HepG2 (cell line): ENCODE measurements at regions not wholly inside any gene's neighbourhood (a gene's known extent, or its start where the extent isn't known, plus 50 kb on each side); places are given as distances from the start of the nearest gene placed in this dataset.
"Not testable (repeated sequence)": the region's sequence is repeated elsewhere in the genome, so short reads cannot be mapped to it uniquely, and the experiment has no call there.

ENCODE experiments used
- ATAC-seq: fragments of 200-7000 bp; cut with Tn5 transposase; 3 replicates; pipeline ENCODE4 v1.9.1; 2020; ENCODE audit warnings: mild to moderate bottlenecking, moderate library complexity
- BruUV-seq: library from RNA; stranded (reverse); fragments of 400-500 nt; replicated peaks from 2 replicates; lab custom pipeline; 2021; lab: Mats Ljungman, UMichigan
- CTCF ChIA-PET: fragments of 300-600 bp; formaldehyde crosslinking; extraction: SDS; loops from one replicate; lab custom pipeline; 2021; ENCODE audit warnings: low total read pairs, inconsistent platforms, low intra/inter-chr PET ratio; lab: Yijun Ruan, JAX
- POLR2A ChIA-PET: fragments of 350-600 bp; sonication (Branson Sonifier 250); formaldehyde crosslinking; loops from one replicate; lab custom pipeline; 2020; ENCODE audit warnings: antibody characterized with exemption, inconsistent platforms; lab: Yijun Ruan, JAX
- DNase-seq: peaks from one replicate; pipeline ENCODE4 v3.0.0-alpha.2; 2015; ENCODE audit warnings: low spot score
- FAIRE-seq: peaks from 3 replicates; lab custom pipeline; 2011; peaks lifted over from hg19 to GRCh38; lab: Jason Lieb, UNC
- H2AFZ ChIP-seq: one replicate; pipeline ENCODE4 v1.6.1; 2011; ENCODE audit warnings: low read length, inconsistent platforms
- H3K27ac ChIP-seq: fragments of 300-600 bp; 3 replicates; pipeline ENCODE4 v1.8.0; 2011; ENCODE audit warnings: mixed run types, mild to moderate bottlenecking, mixed read lengths, low read length, inconsistent platforms; ENCODE audit not compliant: insufficient read depth; ENCODE audit errors: extremely low read length
- H3K27me3 ChIP-seq, 2 experiments: fragments of 200-600 bp in 1 of 2; 2 replicates in 1 of 2; 3 replicates in 1 of 2; pipeline versions ENCODE4 v1.6.0 to v1.8.0; 2011; ENCODE audit warnings: low read length in 2 of 2, mild to moderate bottlenecking in 2 of 2, moderate library complexity in 2 of 2, inconsistent platforms in 1 of 2; ENCODE audit not compliant: insufficient read depth in 2 of 2, control insufficient read depth in 1 of 2
- H3K36me3 ChIP-seq, 2 experiments: fragments of 200-600 bp in 1 of 2; replicated peaks in 1 of 2; 2 replicates in 1 of 2; 3 replicates in 1 of 2; pipeline versions ENCODE4 v1.5.1 to v1.8.0; 2011; ENCODE audit warnings: low read length in 2 of 2, inconsistent platforms in 1 of 2; ENCODE audit not compliant: insufficient read depth in 2 of 2, control insufficient read depth in 1 of 2
- H3K4me1 ChIP-seq: 2 replicates; pipeline ENCODE4 v1.5.1; 2012; ENCODE audit warnings: low read length, inconsistent platforms; ENCODE audit not compliant: insufficient read depth
- H3K4me2 ChIP-seq: 2 replicates; pipeline ENCODE4 v1.6.0; 2011; ENCODE audit warnings: low read depth, low read length, inconsistent platforms
- H3K4me3 ChIP-seq, 3 experiments: fragments of 200-600 bp in 1 of 3; sonication (generic), shearing (Covaris generic) in 1 of 3; replicated peaks in 1 of 3; 2 replicates each; pipeline ENCODE4 v1.5.1; 2011 to 2016; ENCODE audit warnings: low read length in 3 of 3, inconsistent platforms in 2 of 3, low read depth in 2 of 3, mild to moderate bottlenecking in 2 of 3, control low read depth in 1 of 3, mixed read lengths in 1 of 3; ENCODE audit not compliant: insufficient read depth in 1 of 3
- H3K79me2 ChIP-seq: one replicate; pipeline ENCODE4 v1.6.1; 2011; ENCODE audit warnings: low read length, inconsistent platforms; ENCODE audit not compliant: insufficient read depth
- H3K9ac ChIP-seq: 2 replicates; pipeline ENCODE4 v1.6.0; 2011; ENCODE audit warnings: mild to moderate bottlenecking, low read depth, low read length, inconsistent platforms; ENCODE audit not compliant: insufficient read depth
- H3K9me3 ChIP-seq: 2 replicates; pipeline ENCODE4 v1.5.1; 2012; ENCODE audit warnings: mild to moderate bottlenecking, low read length
- H4K20me1 ChIP-seq: 2 replicates; pipeline ENCODE4 v1.6.0; 2011; ENCODE audit warnings: inconsistent platforms, mild to moderate bottlenecking, low read length, moderate library complexity; ENCODE audit not compliant: insufficient read depth
- HMG20A ChIP-seq: IDR thresholded peaks from 2 replicates; pipeline ENCODE4 v1.6.1; 2016; ENCODE audit warnings: borderline replicate concordance
- MAF1 ChIP-seq: sonication (generic); formaldehyde crosslinking; IDR thresholded peaks from 2 replicates; pipeline ENCODE4 v1.5.0; 2020; ENCODE audit warnings: missing genetic modification reagents, borderline replicate concordance
- NAIF1 ChIP-seq: sonication (generic); formaldehyde crosslinking; IDR thresholded peaks from 2 replicates; pipeline ENCODE4 v1.5.0; 2020; ENCODE audit warnings: mild to moderate bottlenecking, missing genetic modification reagents, borderline replicate concordance
- TCF7L2 ChIP-seq: IDR thresholded peaks from 2 replicates; pipeline ENCODE4 v1.6.1; 2011; ENCODE audit warnings: mild to moderate bottlenecking, low read depth, low read length, moderate library complexity
- ZNF451 ChIP-seq: sonication (generic); formaldehyde crosslinking; IDR thresholded peaks from 2 replicates; pipeline ENCODE4 v1.5.0; 2020; ENCODE audit warnings: mild to moderate bottlenecking, missing genetic modification reagents
- ZNF724P ChIP-seq: sonication (generic); formaldehyde crosslinking; IDR thresholded peaks from 2 replicates; pipeline ENCODE4 v1.8.0; 2022; ENCODE audit warnings: missing genetic modification reagents, borderline replicate concordance
- WGBS: methylation state at CpG from one replicate; pipeline ENCODE4 v1.1.6; 2017; ENCODE audit warnings: low lambda C conversion rate; 5-methylcytosine and 5-hydroxymethylcytosine counted together
- in situ Hi-C: cut with HindIII; loops from 2 replicates; pipeline ENCODE4 v1.10.0; 2017; ENCODE audit warnings: low pct_unique_long_range_greater_than_20kb; ENCODE audit not compliant: extremely low pct_ligation_motif_present
- intact Hi-C: fragments of 100-400 bp; cut with micrococcal nuclease; formaldehyde crosslinking; loops from one replicate; pipeline ENCODE4 v1.10.0; 2022; ENCODE audit not compliant: unreplicated experiment
- TF ChIP-seq, protein P1 (sequence below): sonication (generic); formaldehyde crosslinking; IDR thresholded peaks from 2 replicates; pipeline ENCODE4 v1.4.0; 2020; ENCODE audit warnings: mild to moderate bottlenecking, missing genetic modification reagents
- TF ChIP-seq, protein P2 (sequence below): sonication (generic); formaldehyde crosslinking; IDR thresholded peaks from 2 replicates; pipeline ENCODE4 v1.8.0; 2022; ENCODE audit warnings: missing genetic modification reagents, mild to moderate bottlenecking, moderate library complexity, borderline replicate concordance
- TF ChIP-seq, protein P3 (sequence below): sonication (generic); formaldehyde crosslinking; IDR thresholded peaks from 2 replicates; pipeline ENCODE4 v1.4.0; 2020; ENCODE audit warnings: mild to moderate bottlenecking, missing genetic modification reagents

DNA sequence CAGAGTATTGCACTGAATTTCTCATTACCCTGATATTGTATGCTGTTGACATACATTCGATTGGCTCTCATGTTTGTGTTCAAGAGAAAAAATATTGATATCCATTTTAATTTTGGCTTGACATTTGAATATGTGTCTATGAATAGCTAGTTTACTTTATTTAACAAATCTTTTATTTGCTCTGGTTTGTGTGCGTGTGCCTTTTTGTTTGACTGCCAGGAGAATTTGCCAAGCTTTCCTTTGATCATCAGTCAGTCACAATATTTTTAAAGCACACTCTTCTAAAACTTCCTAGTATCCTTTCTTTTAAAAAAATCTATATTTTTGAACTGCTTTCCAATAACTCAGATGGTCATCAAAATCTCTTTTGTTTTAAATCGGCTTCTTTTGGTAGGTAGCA lies 179.3 kb upstream of the FLRT2 start (continued):
- TF ChIP-seq, protein P1, sequence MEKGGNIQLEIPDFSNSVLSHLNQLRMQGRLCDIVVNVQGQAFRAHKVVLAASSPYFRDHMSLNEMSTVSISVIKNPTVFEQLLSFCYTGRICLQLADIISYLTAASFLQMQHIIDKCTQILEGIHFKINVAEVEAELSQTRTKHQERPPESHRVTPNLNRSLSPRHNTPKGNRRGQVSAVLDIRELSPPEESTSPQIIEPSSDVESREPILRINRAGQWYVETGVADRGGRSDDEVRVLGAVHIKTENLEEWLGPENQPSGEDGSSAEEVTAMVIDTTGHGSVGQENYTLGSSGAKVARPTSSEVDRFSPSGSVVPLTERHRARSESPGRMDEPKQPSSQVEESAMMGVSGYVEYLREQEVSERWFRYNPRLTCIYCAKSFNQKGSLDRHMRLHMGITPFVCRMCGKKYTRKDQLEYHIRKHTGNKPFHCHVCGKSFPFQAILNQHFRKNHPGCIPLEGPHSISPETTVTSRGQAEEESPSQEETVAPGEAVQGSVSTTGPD (CRISPR knock-in tag): no peak
- TF ChIP-seq HMG20A (no peak), MAF1 (CRISPR knock-in tag) (no peak), ZNF451 (no peak), TCF7L2 (no peak), ZNF724P (CRISPR knock-in tag) (no peak)

- H3K4me3 ChIP-seq, H2AFZ ChIP-seq, H3K9ac ChIP-seq, FAIRE-seq, DNase-seq, H3K4me2 ChIP-seq, H4K20me1 ChIP-seq, intact Hi-C loops, H3K36me3 ChIP-seq, in situ Hi-C loops, CTCF ChIA-PET, H3K27me3 ChIP-seq, ATAC-seq, POLR2A ChIA-PET, BruUV-seq, H3K27ac ChIP-seq, H3K79me2 ChIP-seq, H3K4me1 ChIP-seq: not testable (repeated sequence)
- 40% methylated on average over 1 of the region's 26 CpGs for WGBS
- peaks cover 81% of the 10 kb centered on the region for H3K9me3 ChIP-seq
Observed at GRCh38 chr14:85352588-85352987, 177.4 kb upstream of the FLRT2 start.

DNA sequence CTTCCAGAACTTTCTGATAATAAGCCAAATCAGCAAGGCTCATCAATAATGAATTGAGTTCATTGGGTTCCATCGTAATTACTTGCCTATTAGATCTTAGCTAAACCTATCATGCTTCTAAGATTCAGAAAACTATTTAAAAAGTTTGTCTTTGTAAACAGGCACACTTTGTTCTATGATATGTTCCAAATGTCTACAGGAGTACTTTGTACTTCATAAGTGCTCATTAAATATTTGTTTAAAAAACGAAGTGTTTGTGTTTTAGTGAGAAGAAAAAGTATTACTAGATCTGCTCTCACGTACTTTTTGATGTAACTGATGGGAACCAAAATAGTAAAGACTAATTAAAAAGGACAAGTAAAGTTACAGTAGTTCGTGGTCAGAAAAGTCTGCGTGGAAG lies 172.8 kb upstream of the FLRT2 start:
- H3K4me2 ChIP-seq: no peak overlapping the region
- POLR2A ChIA-PET: no interaction called here
- no peaks in the 10 kb centered on the region for H3K36me3 ChIP-seq
- in situ Hi-C loops: no loop called here
- no peaks in the 10 kb centered on the region for H3K4me1 ChIP-seq
- no peak overlapping the region for H2AFZ ChIP-seq
- H3K4me3 ChIP-seq: no peak overlapping the region
- ATAC-seq (no peak), DNase-seq (no peak), FAIRE-seq (no peak)
- BruUV-seq: no TSS peak
- intact Hi-C loops: no loop called here
- no peak overlapping the region for H3K9ac ChIP-seq
- H4K20me1 ChIP-seq: no peaks in the 10 kb centered on the region
- no peak overlapping the region for H3K27ac ChIP-seq
- no peak for TF ChIP-seq NAIF1
- TF ChIP-seq, protein P2, sequence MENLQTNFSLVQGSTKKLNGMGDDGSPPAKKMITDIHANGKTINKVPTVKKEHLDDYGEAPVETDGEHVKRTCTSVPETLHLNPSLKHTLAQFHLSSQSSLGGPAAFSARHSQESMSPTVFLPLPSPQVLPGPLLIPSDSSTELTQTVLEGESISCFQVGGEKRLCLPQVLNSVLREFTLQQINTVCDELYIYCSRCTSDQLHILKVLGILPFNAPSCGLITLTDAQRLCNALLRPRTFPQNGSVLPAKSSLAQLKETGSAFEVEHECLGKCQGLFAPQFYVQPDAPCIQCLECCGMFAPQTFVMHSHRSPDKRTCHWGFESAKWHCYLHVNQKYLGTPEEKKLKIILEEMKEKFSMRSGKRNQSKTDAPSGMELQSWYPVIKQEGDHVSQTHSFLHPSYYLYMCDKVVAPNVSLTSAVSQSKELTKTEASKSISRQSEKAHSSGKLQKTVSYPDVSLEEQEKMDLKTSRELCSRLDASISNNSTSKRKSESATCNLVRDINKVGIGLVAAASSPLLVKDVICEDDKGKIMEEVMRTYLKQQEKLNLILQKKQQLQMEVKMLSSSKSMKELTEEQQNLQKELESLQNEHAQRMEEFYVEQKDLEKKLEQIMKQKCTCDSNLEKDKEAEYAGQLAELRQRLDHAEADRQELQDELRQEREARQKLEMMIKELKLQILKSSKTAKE (CRISPR knock-in tag): no peak
- TF ChIP-seq, protein P3, sequence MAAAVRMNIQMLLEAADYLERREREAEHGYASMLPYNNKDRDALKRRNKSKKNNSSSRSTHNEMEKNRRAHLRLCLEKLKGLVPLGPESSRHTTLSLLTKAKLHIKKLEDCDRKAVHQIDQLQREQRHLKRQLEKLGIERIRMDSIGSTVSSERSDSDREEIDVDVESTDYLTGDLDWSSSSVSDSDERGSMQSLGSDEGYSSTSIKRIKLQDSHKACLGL (CRISPR knock-in tag): no peak
- CTCF ChIA-PET: no interaction called here
- under 1% methylated on average over 5 of the region's 5 CpGs for WGBS
- H3K79me2 ChIP-seq: no peaks in the 10 kb centered on the region
- peaks cover 89% of the 10 kb centered on the region for H3K9me3 ChIP-seq
- H3K27me3 ChIP-seq: no peaks in the 10 kb centered on the region
